HEK293 (cell line): ENCODE measurements at regions not wholly inside any gene's neighbourhood (a gene's known extent, or its start where the extent isn't known, plus 50 kb on each side); places are given as distances from the start of the nearest gene placed in this dataset.

Experiments
- KLF16 ChIP-seq: fragments of 450-650 bp; formaldehyde crosslinking; IDR thresholded peaks from 2 replicates; pipeline ENCODE4 v1.5.1; 2017; ENCODE audit warnings: missing biosample characterization, missing genetic modification characterization
- KLF9 ChIP-seq: fragments of 450-650 bp; formaldehyde crosslinking; IDR thresholded peaks from 2 replicates; pipeline ENCODE4 v1.5.1; 2016; ENCODE audit warnings: missing biosample characterization, missing genetic modification characterization, low read depth
- MYNN ChIP-seq: fragments of 450-650 bp; formaldehyde crosslinking; IDR thresholded peaks from 2 replicates; pipeline ENCODE4 v1.5.1; 2016; ENCODE audit warnings: missing biosample characterization, missing genetic modification characterization, borderline replicate concordance
- OSR2 ChIP-seq: fragments of 450-650 bp; formaldehyde crosslinking; IDR thresholded peaks from 2 replicates; pipeline ENCODE4 v1.5.1; 2016; ENCODE audit warnings: missing biosample characterization, missing genetic modification characterization
- SCRT2 ChIP-seq: fragments of 450-650 bp; formaldehyde crosslinking; IDR thresholded peaks from 2 replicates; pipeline ENCODE4 v1.5.1; 2016; ENCODE audit warnings: missing biosample characterization, missing genetic modification characterization
- SP2 ChIP-seq: fragments of 450-650 bp; formaldehyde crosslinking; IDR thresholded peaks from 2 replicates; pipeline ENCODE4 v1.5.1; 2016; ENCODE audit warnings: missing biosample characterization, missing genetic modification characterization
- ZBTB20 ChIP-seq: fragments of 450-650 bp; formaldehyde crosslinking; IDR thresholded peaks from 2 replicates; pipeline ENCODE4 v1.5.1; 2016; ENCODE audit warnings: missing biosample characterization, missing genetic modification characterization
- ZBTB7A ChIP-seq: fragments of 450-650 bp; formaldehyde crosslinking; IDR thresholded peaks from 2 replicates; pipeline ENCODE4 v1.5.1; 2016; ENCODE audit warnings: low read depth, missing biosample characterization, missing genetic modification characterization
- ZEB2 ChIP-seq: fragments of 450-650 bp; formaldehyde crosslinking; IDR thresholded peaks from 2 replicates; pipeline ENCODE4 v1.5.1; 2016; ENCODE audit warnings: missing biosample characterization, missing genetic modification characterization
- ZFHX2 ChIP-seq: fragments of 450-650 bp; formaldehyde crosslinking; conservative IDR thresholded peaks from 2 replicates; pipeline ENCODE4 v1.5.1; 2016; ENCODE audit warnings: missing biosample characterization, missing genetic modification characterization
- ZFP3 ChIP-seq: fragments of 450-650 bp; formaldehyde crosslinking; IDR thresholded peaks from 2 replicates; pipeline ENCODE4 v1.5.1; 2016; ENCODE audit warnings: low read depth, missing biosample characterization, missing genetic modification characterization
- ZFP69B ChIP-seq: fragments of 450-650 bp; formaldehyde crosslinking; IDR thresholded peaks from 2 replicates; pipeline ENCODE4 v1.5.1; 2016; ENCODE audit warnings: missing biosample characterization, missing genetic modification characterization
- ZNF112 ChIP-seq: fragments of 450-650 bp; formaldehyde crosslinking; IDR thresholded peaks from 2 replicates; pipeline ENCODE4 v1.5.0; 2017; ENCODE audit warnings: missing biosample characterization, missing genetic modification characterization
- ZNF157 ChIP-seq: fragments of 450-650 bp; formaldehyde crosslinking; IDR thresholded peaks from 2 replicates; pipeline ENCODE4 v1.5.1; 2016; ENCODE audit warnings: missing biosample characterization, missing genetic modification characterization
- ZNF19 ChIP-seq: fragments of 450-650 bp; formaldehyde crosslinking; IDR thresholded peaks from 2 replicates; pipeline ENCODE4; 2016; ENCODE audit warnings: missing biosample characterization, missing genetic modification characterization, low read depth
- ZNF223 ChIP-seq: fragments of 450-650 bp; formaldehyde crosslinking; IDR thresholded peaks from 2 replicates; pipeline ENCODE4 v1.5.1; 2016; ENCODE audit warnings: missing biosample characterization, missing genetic modification characterization
- ZNF23 ChIP-seq: fragments of 450-650 bp; formaldehyde crosslinking; IDR thresholded peaks from 2 replicates; pipeline ENCODE4 v1.5.1; 2016; ENCODE audit warnings: missing biosample characterization, missing genetic modification characterization, borderline replicate concordance
- ZNF239 ChIP-seq: fragments of 450-650 bp; formaldehyde crosslinking; IDR thresholded peaks from 2 replicates; pipeline ENCODE4 v1.5.1; 2016; ENCODE audit warnings: missing biosample characterization, missing genetic modification characterization
- ZNF24 ChIP-seq: fragments of 450-650 bp; formaldehyde crosslinking; IDR thresholded peaks from 2 replicates; pipeline ENCODE4 v1.5.1; 2016; ENCODE audit warnings: missing biosample characterization, missing genetic modification characterization
- ZNF311 ChIP-seq: fragments of 450-650 bp; formaldehyde crosslinking; IDR thresholded peaks from 2 replicates; pipeline ENCODE4 v1.5.1; 2017; ENCODE audit warnings: missing biosample characterization, missing genetic modification characterization, borderline replicate concordance
- ZNF404 ChIP-seq: fragments of 450-650 bp; formaldehyde crosslinking; IDR thresholded peaks from 2 replicates; pipeline ENCODE4 v1.5.1; 2017; ENCODE audit warnings: missing biosample characterization, missing genetic modification characterization
- ZNF426 ChIP-seq: fragments of 450-650 bp; formaldehyde crosslinking; IDR thresholded peaks from 2 replicates; pipeline ENCODE4 v1.5.1; 2017; ENCODE audit warnings: missing biosample characterization, missing genetic modification characterization, mild to moderate bottlenecking, inconsistent platforms, moderate library complexity
- ZNF501 ChIP-seq: fragments of 450-650 bp; formaldehyde crosslinking; IDR thresholded peaks from 2 replicates; pipeline ENCODE4 v1.5.1; 2016; ENCODE audit warnings: missing biosample characterization, missing genetic modification characterization
- ZNF529 ChIP-seq: fragments of 450-650 bp; formaldehyde crosslinking; IDR thresholded peaks from 2 replicates; pipeline ENCODE4 v1.5.1; 2017; ENCODE audit warnings: missing genetic modification characterization, missing biosample characterization; ENCODE audit not compliant: insufficient replicate concordance
- ZNF544 ChIP-seq: fragments of 450-650 bp; formaldehyde crosslinking; IDR thresholded peaks from 2 replicates; pipeline ENCODE4 v1.5.0; 2017; ENCODE audit warnings: missing biosample characterization, missing genetic modification characterization
- ZNF548 ChIP-seq: fragments of 450-650 bp; formaldehyde crosslinking; IDR thresholded peaks from 2 replicates; pipeline ENCODE4 v1.5.1; 2016; ENCODE audit warnings: missing biosample characterization, missing genetic modification characterization
- ZNF610 ChIP-seq: fragments of 450-650 bp; formaldehyde crosslinking; IDR thresholded peaks from 2 replicates; pipeline ENCODE4 v1.5.1; 2016; ENCODE audit warnings: missing biosample characterization, missing genetic modification characterization, borderline replicate concordance
- ZNF660 ChIP-seq: fragments of 450-650 bp; IDR thresholded peaks from 2 replicates; pipeline ENCODE4 v1.5.1; 2018; ENCODE audit warnings: missing biosample characterization, mild to moderate bottlenecking, missing genetic modification characterization
- ZNF785 ChIP-seq: fragments of 450-650 bp; formaldehyde crosslinking; IDR thresholded peaks from 2 replicates; pipeline ENCODE4 v1.5.1; 2016; ENCODE audit warnings: missing biosample characterization, missing genetic modification characterization
- ZNF830 ChIP-seq: fragments of 450-650 bp; IDR thresholded peaks from 2 replicates; pipeline ENCODE4 v1.5.0; 2018; ENCODE audit warnings: missing biosample characterization, missing genetic modification characterization, low read depth, mild to moderate bottlenecking, moderate library complexity
- ZSCAN23 ChIP-seq: fragments of 450-650 bp; formaldehyde crosslinking; IDR thresholded peaks from 2 replicates; pipeline ENCODE4 v1.5.1; 2016; ENCODE audit warnings: missing biosample characterization, missing genetic modification characterization
- ZXDB ChIP-seq: fragments of 450-650 bp; formaldehyde crosslinking; IDR thresholded peaks from 2 replicates; pipeline ENCODE4 v1.5.1; 2016; ENCODE audit warnings: missing biosample characterization, missing genetic modification characterization
- TF ChIP-seq, protein P1 (sequence below): fragments of 450-650 bp; formaldehyde crosslinking; IDR thresholded peaks from 2 replicates; pipeline ENCODE4 v1.5.1; 2016; ENCODE audit warnings: missing biosample characterization, missing genetic modification characterization
- TF ChIP-seq, protein P2 (sequence below): fragments of 450-650 bp; formaldehyde crosslinking; IDR thresholded peaks from 2 replicates; pipeline ENCODE4 v1.5.1; 2016; ENCODE audit warnings: missing biosample characterization, missing genetic modification characterization, borderline replicate concordance
- TF ChIP-seq, protein P3 (sequence below): fragments of 450-650 bp; formaldehyde crosslinking; IDR thresholded peaks from 2 replicates; pipeline ENCODE4 v1.5.1; 2016; ENCODE audit warnings: missing biosample characterization, missing genetic modification characterization, low read depth
- TF ChIP-seq, protein P4 (sequence below): fragments of 450-650 bp; formaldehyde crosslinking; IDR thresholded peaks from 2 replicates; pipeline ENCODE4 v1.5.1; 2016; ENCODE audit warnings: missing biosample characterization, missing genetic modification characterization

DNA sequence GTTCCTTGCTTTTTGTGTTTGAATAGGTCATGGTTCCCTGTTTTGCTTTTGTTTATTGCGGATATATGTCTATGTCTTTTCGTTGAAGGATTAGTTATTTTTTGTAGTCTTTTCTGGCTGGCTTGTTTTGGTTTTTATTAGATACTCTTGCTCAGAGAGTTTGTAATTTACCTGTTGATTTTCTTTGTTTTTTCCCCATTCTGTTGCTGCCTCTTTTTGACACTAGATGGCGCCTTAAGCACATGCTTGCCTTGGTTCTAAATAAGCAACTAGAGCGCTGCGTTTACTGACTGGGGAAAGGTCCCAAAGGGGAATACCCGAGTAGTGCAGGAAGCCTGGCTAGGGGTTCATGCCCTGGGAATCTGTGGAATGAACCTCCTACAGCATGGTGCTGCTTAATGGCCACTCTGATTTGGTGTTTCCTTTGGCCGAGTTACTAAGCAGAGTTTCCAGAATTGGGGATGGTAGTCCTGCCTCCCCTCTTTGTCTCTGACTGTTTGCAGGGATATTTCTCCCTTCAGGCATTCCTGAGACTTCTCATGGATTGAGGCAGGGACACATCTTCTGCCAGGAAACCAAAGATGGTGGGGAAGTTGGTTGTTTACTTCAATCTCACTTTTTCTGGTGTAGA, 143.2 kb downstream of the PTPRU start (continued):
- TF ChIP-seq ZFP69B (tag by site-specific recombination) (peak; percentile 61), ZNF239 (tag by site-specific recombination) (0 out of 2 replicates have a peak, but pooled peaks have one; percentile 25), ZNF660 (tag by site-specific recombination) (peak; percentile 61; the same call in 1 of the 2 replicates), ZNF426 (tag by site-specific recombination) (no peak), ZNF544 (tag by site-specific recombination) (no peak), ZNF311 (tag by site-specific recombination) (no peak), ZNF785 (tag by site-specific recombination) (no peak), KLF9 (tag by site-specific recombination) (no peak), ZNF24 (tag by site-specific recombination) (peak; percentile 71; the same call in 1 of the 2 replicates), SCRT2 (tag by site-specific recombination) (peak; percentile 99), ZNF404 (tag by site-specific recombination) (no peak), ZNF548 (peak; percentile 19; the same call in 1 of the 2 replicates), ZNF157 (tag by site-specific recombination) (peak; percentile 28; the same call in 1 of the 2 replicates), ZFHX2 (tag by site-specific recombination) (no peak), SP2 (tag by site-specific recombination) (no peak), ZNF112 (no peak), ZNF19 (no peak), ZXDB (tag by site-specific recombination) (peak; percentile 62; the same call in 1 of the 2 replicates), ZEB2 (tag by site-specific recombination) (no peak), ZNF223 (tag by site-specific recombination) (no peak), ZSCAN23 (tag by site-specific recombination) (peak; percentile 86; the same call in 1 of the 2 replicates), OSR2 (tag by site-specific recombination) (no peak), KLF16 (tag by site-specific recombination) (peak; percentile 72; the same call in 1 of the 2 replicates), ZBTB20 (no peak), ZBTB7A (no peak), ZNF529 (tag by site-specific recombination) (peak; percentile 91), ZNF830 (no peak), ZFP3 (no peak), ZNF610 (peak; percentile 89; the same call in 1 of the 2 replicates), MYNN (tag by site-specific recombination) (no peak), ZNF501 (tag by site-specific recombination) (0 out of 2 replicates have a peak, but pooled peaks have one; percentile 47), ZNF23 (no peak)
- TF ChIP-seq, protein P1, sequence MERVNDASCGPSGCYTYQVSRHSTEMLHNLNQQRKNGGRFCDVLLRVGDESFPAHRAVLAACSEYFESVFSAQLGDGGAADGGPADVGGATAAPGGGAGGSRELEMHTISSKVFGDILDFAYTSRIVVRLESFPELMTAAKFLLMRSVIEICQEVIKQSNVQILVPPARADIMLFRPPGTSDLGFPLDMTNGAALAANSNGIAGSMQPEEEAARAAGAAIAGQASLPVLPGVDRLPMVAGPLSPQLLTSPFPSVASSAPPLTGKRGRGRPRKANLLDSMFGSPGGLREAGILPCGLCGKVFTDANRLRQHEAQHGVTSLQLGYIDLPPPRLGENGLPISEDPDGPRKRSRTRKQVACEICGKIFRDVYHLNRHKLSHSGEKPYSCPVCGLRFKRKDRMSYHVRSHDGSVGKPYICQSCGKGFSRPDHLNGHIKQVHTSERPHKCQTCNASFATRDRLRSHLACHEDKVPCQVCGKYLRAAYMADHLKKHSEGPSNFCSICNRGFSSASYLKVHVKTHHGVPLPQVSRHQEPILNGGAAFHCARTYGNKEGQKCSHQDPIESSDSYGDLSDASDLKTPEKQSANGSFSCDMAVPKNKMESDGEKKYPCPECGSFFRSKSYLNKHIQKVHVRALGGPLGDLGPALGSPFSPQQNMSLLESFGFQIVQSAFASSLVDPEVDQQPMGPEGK = no peak
- TF ChIP-seq, protein P2, sequence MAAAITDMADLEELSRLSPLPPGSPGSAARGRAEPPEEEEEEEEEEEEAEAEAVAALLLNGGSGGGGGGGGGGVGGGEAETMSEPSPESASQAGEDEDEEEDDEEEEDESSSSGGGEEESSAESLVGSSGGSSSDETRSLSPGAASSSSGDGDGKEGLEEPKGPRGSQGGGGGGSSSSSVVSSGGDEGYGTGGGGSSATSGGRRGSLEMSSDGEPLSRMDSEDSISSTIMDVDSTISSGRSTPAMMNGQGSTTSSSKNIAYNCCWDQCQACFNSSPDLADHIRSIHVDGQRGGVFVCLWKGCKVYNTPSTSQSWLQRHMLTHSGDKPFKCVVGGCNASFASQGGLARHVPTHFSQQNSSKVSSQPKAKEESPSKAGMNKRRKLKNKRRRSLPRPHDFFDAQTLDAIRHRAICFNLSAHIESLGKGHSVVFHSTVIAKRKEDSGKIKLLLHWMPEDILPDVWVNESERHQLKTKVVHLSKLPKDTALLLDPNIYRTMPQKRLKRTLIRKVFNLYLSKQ (tag by site-specific recombination) = no peak
- TF ChIP-seq, protein P3, sequence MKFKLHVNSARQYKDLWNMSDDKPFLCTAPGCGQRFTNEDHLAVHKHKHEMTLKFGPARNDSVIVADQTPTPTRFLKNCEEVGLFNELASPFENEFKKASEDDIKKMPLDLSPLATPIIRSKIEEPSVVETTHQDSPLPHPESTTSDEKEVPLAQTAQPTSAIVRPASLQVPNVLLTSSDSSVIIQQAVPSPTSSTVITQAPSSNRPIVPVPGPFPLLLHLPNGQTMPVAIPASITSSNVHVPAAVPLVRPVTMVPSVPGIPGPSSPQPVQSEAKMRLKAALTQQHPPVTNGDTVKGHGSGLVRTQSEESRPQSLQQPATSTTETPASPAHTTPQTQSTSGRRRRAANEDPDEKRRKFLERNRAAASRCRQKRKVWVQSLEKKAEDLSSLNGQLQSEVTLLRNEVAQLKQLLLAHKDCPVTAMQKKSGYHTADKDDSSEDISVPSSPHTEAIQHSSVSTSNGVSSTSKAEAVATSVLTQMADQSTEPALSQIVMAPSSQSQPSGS = no peak
- TF ChIP-seq, protein P4, sequence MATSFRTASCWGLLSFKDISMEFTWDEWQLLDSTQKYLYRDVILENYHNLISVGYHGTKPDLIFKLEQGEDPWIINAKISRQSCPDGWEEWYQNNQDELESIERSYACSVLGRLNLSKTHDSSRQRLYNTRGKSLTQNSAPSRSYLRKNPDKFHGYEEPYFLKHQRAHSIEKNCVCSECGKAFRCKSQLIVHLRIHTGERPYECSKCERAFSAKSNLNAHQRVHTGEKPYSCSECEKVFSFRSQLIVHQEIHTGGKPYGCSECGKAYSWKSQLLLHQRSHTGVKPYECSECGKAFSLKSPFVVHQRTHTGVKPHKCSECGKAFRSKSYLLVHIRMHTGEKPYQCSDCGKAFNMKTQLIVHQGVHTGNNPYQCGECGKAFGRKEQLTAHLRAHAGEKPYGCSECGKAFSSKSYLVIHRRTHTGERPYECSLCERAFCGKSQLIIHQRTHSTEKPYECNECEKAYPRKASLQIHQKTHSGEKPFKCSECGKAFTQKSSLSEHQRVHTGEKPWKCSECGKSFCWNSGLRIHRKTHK (tag by site-specific recombination) = peak; percentile 54
